ENCODE measurements at regions not wholly inside any gene's neighbourhood (a gene's known extent, or its start where the extent isn't known, plus 50 kb on each side); places are given as distances from the start of the nearest gene placed in this dataset.

DNA sequence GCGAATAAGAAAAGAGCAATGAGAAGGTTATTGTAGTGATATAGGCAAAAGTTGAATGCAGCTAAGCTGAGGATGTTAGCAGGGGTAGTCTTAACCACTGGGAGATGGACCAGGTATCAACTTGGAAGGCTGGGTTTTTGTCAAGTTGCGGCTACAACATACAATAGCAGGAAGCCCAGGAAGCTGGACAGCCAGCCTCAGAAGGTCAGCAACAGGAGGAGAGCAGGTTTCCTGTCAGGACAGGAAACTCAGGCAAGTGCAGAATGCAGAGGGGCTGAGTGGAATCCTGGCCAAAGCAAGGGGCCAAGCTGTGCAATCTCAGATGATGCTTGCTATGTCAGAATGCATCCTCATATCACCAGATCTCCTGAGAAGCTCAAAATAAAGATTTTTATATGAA, 530.0 kb upstream of the ID2 start:
- H3K4me1 ChIP-seq (replicated peaks in 1 of 2), result no peaks in the 10 kb centered on the region
- intact Hi-C loops (cut with DNase I), result no loop called here
- no peak for TF ChIP-seq POLR2A (IDR thresholded peaks at IDR 0.05)
- TF ChIP-seq, protein P1, sequence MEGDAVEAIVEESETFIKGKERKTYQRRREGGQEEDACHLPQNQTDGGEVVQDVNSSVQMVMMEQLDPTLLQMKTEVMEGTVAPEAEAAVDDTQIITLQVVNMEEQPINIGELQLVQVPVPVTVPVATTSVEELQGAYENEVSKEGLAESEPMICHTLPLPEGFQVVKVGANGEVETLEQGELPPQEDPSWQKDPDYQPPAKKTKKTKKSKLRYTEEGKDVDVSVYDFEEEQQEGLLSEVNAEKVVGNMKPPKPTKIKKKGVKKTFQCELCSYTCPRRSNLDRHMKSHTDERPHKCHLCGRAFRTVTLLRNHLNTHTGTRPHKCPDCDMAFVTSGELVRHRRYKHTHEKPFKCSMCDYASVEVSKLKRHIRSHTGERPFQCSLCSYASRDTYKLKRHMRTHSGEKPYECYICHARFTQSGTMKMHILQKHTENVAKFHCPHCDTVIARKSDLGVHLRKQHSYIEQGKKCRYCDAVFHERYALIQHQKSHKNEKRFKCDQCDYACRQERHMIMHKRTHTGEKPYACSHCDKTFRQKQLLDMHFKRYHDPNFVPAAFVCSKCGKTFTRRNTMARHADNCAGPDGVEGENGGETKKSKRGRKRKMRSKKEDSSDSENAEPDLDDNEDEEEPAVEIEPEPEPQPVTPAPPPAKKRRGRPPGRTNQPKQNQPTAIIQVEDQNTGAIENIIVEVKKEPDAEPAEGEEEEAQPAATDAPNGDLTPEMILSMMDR (IDR thresholded peaks at IDR 0.05), result no peak
- no peaks in the 10 kb centered on the region for H3K36me3 ChIP-seq (replicated peaks in 1 of 2)
- no peaks in the 10 kb centered on the region for H3K27me3 ChIP-seq
- DNase-seq, result no peak
- no peak overlapping the region for H3K4me3 ChIP-seq
- no peaks in the 10 kb centered on the region for H3K9me3 ChIP-seq (replicated peaks in 1 of 3)
- H3K27ac ChIP-seq, result no peak overlapping the region
- WGBS, 4 donors, result 86 to 95% (median 92%) methylated on average over 2 of the region's 2 CpGs

DNA sequence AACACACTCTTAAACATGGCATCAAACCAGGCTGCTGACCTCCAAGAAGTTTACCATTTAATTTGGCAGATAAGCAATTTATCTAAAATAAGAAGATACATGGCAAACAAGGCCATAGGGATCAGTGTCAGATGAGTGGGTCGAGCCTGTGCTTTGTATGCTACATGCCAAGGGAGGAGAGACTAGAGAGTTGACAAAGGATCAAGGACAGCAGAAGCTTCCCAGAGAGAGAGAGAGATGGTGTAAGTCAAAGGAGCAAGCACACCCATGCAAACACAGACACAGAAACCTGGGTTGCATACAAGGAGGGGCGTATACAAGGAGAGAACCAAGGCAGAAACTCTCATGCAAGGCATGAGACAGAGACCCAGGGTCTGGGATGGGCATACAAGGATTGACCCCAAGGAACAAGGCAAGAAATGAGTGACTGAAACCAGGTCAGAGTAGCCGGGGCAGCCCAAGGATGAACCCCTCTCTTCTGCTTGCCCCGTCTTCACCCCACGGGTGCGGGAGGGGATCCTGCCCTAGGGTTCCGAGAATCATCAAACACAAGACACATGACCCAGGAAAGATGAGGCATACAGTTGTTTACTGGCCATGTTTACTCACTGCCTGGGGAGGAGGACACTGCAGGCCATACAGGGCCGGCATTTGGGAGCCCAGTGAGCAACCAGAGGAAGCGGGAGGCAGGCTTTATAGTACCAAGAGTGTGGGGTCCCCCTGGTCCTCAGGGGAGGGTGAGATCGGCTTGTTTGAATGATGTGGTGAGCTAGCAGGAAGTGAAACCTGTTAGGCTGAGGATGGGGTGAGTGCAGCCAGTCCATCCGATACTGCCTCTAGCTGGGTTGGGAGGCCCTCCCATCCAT, 529.2 kb upstream of the ID2 start:
- no peak for DNase-seq
- H3K36me3 ChIP-seq (replicated peaks in 1 of 2), result no peaks in the 10 kb centered on the region
- WGBS, 4 donors, result 81 to 90% (median 85%) methylated on average over 11 of the region's 11 CpGs
- H3K27ac ChIP-seq, result no peak overlapping the region
- no peaks in the 10 kb centered on the region for H3K27me3 ChIP-seq
- no peak for TF ChIP-seq POLR2A (IDR thresholded peaks at IDR 0.05)
- TF ChIP-seq, protein P1 (IDR thresholded peaks at IDR 0.05), result no peak
- no peaks in the 10 kb centered on the region for H3K9me3 ChIP-seq (replicated peaks in 1 of 3)
- H3K4me3 ChIP-seq, result no peak overlapping the region
- no peaks in the 10 kb centered on the region for H3K4me1 ChIP-seq (replicated peaks in 1 of 2)
- intact Hi-C loops (cut with DNase I), result no loop called here

DNA sequence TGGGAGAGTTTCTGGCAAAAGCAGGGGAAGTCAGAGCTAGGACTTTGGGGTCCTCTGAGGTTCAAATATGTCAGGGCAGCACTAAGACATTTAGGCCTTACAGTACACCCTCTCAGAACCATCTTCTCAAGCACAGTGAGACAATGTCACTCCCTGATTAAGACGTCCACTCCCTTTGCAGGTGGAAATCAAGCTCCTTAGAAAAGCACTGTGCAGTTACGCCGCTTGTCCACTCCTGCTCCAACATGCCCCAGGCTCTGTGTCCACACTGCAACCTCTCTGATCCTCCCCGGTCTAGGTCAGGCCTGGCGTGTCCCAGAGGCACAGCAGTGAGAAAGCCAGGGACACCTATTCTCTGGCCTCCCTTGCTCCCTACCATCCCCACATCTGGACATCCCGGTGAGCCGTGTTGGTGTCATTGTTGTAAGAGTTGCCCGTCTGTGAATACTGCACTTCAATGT, 528.6 kb upstream of the ID2 start:
- Histone ChIP-seq H3K4me3 (no peak overlapping the region), H3K36me3 (replicated peaks in 1 of 2) (no peaks in the 10 kb centered on the region), H3K4me1 (replicated peaks in 1 of 2) (no peaks in the 10 kb centered on the region), H3K27ac (no peak overlapping the region), H3K27me3 (no peaks in the 10 kb centered on the region), H3K9me3 (replicated peaks in 1 of 3) (no peaks in the 10 kb centered on the region)
- no peak for TF ChIP-seq POLR2A (IDR thresholded peaks at IDR 0.05)
- TF ChIP-seq, protein P1 (IDR thresholded peaks at IDR 0.05), result no peak
- no peak for DNase-seq
- WGBS, 4 donors, result 96 to 98% (median 97%) methylated on average over 8 of the region's 8 CpGs
- intact Hi-C loops (cut with DNase I), result no loop called here

DNA sequence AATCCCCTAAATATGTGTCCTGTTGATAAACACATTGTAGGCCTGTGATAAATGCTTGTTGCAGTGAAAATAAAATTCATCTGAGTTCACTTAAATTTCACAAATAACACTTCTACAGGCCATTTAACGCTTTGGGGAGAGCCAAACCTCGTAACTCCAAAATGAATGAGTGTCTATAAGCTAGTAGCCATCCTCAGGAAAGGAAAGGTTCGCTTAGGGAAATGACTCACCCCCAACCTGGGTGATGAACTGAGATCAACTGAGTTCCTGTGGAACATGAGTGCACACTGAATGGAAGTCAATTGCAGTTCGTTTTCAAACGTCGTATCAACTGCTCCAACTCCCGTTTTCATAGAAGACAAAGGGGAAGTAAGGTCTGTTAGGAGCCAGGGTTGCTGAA, 527.6 kb upstream of the ID2 start:
- H3K4me1 ChIP-seq (replicated peaks in 1 of 2), result no peaks in the 10 kb centered on the region
- no peaks in the 10 kb centered on the region for H3K36me3 ChIP-seq (replicated peaks in 1 of 2)
- TF ChIP-seq, protein P1 (IDR thresholded peaks at IDR 0.05), result no peak
- no peak for TF ChIP-seq POLR2A (IDR thresholded peaks at IDR 0.05)
- no peak overlapping the region for H3K4me3 ChIP-seq
- 78 to 90% (median 85%) methylated on average over 7 of the region's 7 CpGs for WGBS, 4 donors
- H3K27me3 ChIP-seq, result no peaks in the 10 kb centered on the region
- no peaks in the 10 kb centered on the region for H3K9me3 ChIP-seq (replicated peaks in 1 of 3)
- H3K27ac ChIP-seq, result no peak overlapping the region
- DNase-seq, result no peak
- intact Hi-C loops (cut with DNase I), result no loop called here

Data from adrenal gland (tissue), 9 donors.